Gastroesophageal sphincter (tissue), 4 donors: ENCODE measurements at regions not wholly inside any gene's neighbourhood (a gene's known extent, or its start where the extent isn't known, plus 50 kb on each side); places are given as distances from the start of the nearest gene placed in this dataset.

ENCODE experiments used
- ATAC-seq: fragments of 150-250 bp; one replicate; pipeline ENCODE4 v1.9.1; 2016; ENCODE audit warnings: mild to moderate bottlenecking, moderate library complexity
- H3K27ac ChIP-seq, 4 donors: fragments of 200-600 bp; sonication (generic) in 3 of 4; 1 replicate in 3 of 4; 2 replicates in 1 of 4; pipeline ENCODE4 v1.5.1; 2016 to 2019
- H3K27me3 ChIP-seq: fragments of 200-600 bp; sonication (generic); one replicate; pipeline ENCODE4 v1.5.1; 2019
- H3K36me3 ChIP-seq, 2 donors: fragments of 200-600 bp; sonication (generic); one replicate each; pipeline ENCODE4 v1.5.1; 2019; ENCODE audit warnings: control low read depth in 1 of 2
- H3K4me1 ChIP-seq, 3 donors: fragments of 200-600 bp; sonication (generic); 1 replicate in 2 of 3; 2 replicates in 1 of 3; pipeline ENCODE4 v1.5.1; 2016 to 2019; ENCODE audit warnings: control low read depth in 2 of 3
- H3K4me3 ChIP-seq, 2 donors: fragments of 200-600 bp; sonication (generic); one replicate each; pipeline ENCODE4 v1.5.1; 2019; ENCODE audit warnings: mild to moderate bottlenecking in 1 of 2, moderate library complexity in 1 of 2
- H3K9me3 ChIP-seq, 3 donors: fragments of 200-600 bp; sonication (generic); one replicate each; pipeline ENCODE4 v1.5.1; 2017 to 2019; ENCODE audit warnings: control low read depth in 2 of 3
- EP300 ChIP-seq: sonication (generic); formaldehyde crosslinking; IDR thresholded peaks from one replicate; pipeline ENCODE4 v1.6.1; 2017; ENCODE audit warnings: antibody characterized with exemption, mild to moderate bottlenecking
- POLR2A ChIP-seq, 2 donors: fragments of 450-650 bp; IDR thresholded peaks; one replicate each; pipeline ENCODE4 v1.6.1; 2017; ENCODE audit warnings: antibody characterized with exemption in 2 of 2, mild to moderate bottlenecking in 2 of 2, moderate library complexity in 1 of 2
- POLR2AphosphoS5 ChIP-seq: sonication (generic); formaldehyde crosslinking; IDR thresholded peaks from one replicate; pipeline ENCODE4 v1.6.1; 2017; ENCODE audit warnings: antibody characterized with exemption
- WGBS, 2 donors: methylation state at CpG; one replicate each; pipeline ENCODE4 v1.1.5; 2018; ENCODE audit warnings: low coverage in 1 of 2; 5-methylcytosine and 5-hydroxymethylcytosine counted together
- TF ChIP-seq, protein P1 (sequence below), 4 experiments: fragments of 200-600 bp in 2 of 4; fragments of 450-650 bp in 2 of 4; sonication (generic) in 1 of 4; IDR thresholded peaks; one replicate each; pipeline ENCODE4 v1.5.1; 2017 to 2019; ENCODE audit warnings: antibody characterized with exemption in 4 of 4, mild to moderate bottlenecking in 2 of 4, moderate library complexity in 2 of 4

- H3K9me3 ChIP-seq = peaks cover 0 to 5% (median 0%) of the 10 kb centered on the region in 3 donors
- no peak overlapping the region for H3K4me3 ChIP-seq
- TF ChIP-seq, protein P1, sequence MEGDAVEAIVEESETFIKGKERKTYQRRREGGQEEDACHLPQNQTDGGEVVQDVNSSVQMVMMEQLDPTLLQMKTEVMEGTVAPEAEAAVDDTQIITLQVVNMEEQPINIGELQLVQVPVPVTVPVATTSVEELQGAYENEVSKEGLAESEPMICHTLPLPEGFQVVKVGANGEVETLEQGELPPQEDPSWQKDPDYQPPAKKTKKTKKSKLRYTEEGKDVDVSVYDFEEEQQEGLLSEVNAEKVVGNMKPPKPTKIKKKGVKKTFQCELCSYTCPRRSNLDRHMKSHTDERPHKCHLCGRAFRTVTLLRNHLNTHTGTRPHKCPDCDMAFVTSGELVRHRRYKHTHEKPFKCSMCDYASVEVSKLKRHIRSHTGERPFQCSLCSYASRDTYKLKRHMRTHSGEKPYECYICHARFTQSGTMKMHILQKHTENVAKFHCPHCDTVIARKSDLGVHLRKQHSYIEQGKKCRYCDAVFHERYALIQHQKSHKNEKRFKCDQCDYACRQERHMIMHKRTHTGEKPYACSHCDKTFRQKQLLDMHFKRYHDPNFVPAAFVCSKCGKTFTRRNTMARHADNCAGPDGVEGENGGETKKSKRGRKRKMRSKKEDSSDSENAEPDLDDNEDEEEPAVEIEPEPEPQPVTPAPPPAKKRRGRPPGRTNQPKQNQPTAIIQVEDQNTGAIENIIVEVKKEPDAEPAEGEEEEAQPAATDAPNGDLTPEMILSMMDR (IDR thresholded peaks at IDR 0.05) = no peak
- TF ChIP-seq POLR2A (IDR thresholded peaks at IDR 0.05) (no peak), EP300 (no peak), POLR2AphosphoS5 (no peak)
- no peaks in the 10 kb centered on the region for H3K27me3 ChIP-seq
- ATAC-seq = no peak
- WGBS, 2 donors = 94 to 100% methylated on average over 1 of the region's 1 CpG
- H3K4me1 ChIP-seq = no peaks in the 10 kb centered on the region
- H3K27ac ChIP-seq = no peak overlapping the region
- no peaks in the 10 kb centered on the region for H3K36me3 ChIP-seq
Measured at GRCh38 chr4:60948008-60948407, 252.1 kb upstream of the ADGRL3 start.

DNA sequence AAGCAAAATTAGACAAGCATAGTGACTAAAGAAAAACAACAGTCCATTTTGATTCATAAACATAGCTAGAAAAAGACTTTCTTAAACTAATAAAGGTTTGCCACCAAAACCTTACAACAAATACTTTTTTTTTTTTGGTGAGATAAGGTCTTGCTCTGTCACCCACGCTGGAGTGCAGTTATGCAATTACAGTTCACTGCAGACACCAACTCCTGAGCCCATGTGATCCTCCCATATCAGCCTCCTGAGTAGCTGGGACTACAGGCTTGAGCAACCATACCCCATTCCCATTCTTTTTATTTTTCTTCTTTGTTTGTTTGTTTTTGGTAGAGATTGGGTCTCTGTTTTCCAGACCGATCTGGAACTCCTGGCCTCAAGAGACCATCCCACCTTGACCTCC, 247.2 kb upstream of the ADGRL3 start:
- Histone ChIP-seq H3K4me3 (no peak overlapping the region), H3K36me3 (no peaks in the 10 kb centered on the region), H3K9me3 (no peaks in the 10 kb centered on the region), H3K27me3 (no peaks in the 10 kb centered on the region), H3K4me1 (no peaks in the 10 kb centered on the region), H3K27ac (no peak overlapping the region)
- no peak for ATAC-seq
- 83 to 86% methylated on average over 1 to 2 of the region's 2 CpGs for WGBS, 2 donors
- TF ChIP-seq, protein P1 (IDR thresholded peaks at IDR 0.05) = no peak
- TF ChIP-seq POLR2A (IDR thresholded peaks at IDR 0.05) (no peak), EP300 (no peak), POLR2AphosphoS5 (no peak)

DNA sequence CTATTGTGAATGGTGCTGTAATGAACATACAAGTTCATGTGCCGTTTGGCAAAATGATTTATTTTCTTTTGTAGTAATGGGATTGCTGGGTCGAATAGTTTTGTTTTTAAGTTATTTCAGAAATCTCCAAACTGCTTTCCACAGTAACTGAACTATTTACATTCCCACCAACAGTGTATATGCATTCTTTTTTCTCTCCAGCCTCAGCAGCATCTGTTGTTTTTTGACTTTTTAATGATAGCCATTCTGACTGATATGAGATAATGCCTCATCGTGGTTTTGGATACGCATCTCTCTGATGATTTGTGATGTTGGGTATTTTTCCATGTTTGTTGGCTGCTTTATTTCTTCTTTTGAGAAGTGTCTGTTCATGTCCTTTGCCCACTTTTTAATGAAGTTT, 246.3 kb upstream of the ADGRL3 start:
- no peaks in the 10 kb centered on the region for H3K9me3 ChIP-seq
- no peaks in the 10 kb centered on the region for H3K4me1 ChIP-seq
- WGBS, 2 donors = 56 to 64% methylated on average over 4 of the region's 4 CpGs
- H3K27me3 ChIP-seq = no peaks in the 10 kb centered on the region
- no peak overlapping the region for H3K27ac ChIP-seq
- no peak for TF ChIP-seq POLR2AphosphoS5
- no peak for TF ChIP-seq EP300
- no peak for TF ChIP-seq POLR2A (IDR thresholded peaks at IDR 0.05)
- TF ChIP-seq, protein P1 (IDR thresholded peaks at IDR 0.05) = no peak
- H3K36me3 ChIP-seq = no peaks in the 10 kb centered on the region
- ATAC-seq = no peak
- no peak overlapping the region for H3K4me3 ChIP-seq

- H3K4me1 ChIP-seq = no peaks in the 10 kb centered on the region
- H3K27me3 ChIP-seq = no peaks in the 10 kb centered on the region
- no peaks in the 10 kb centered on the region for H3K9me3 ChIP-seq
- WGBS, 2 donors = 81 to 82% methylated on average over 2 to 5 of the region's 5 CpGs
- H3K36me3 ChIP-seq = no peaks in the 10 kb centered on the region
- no peak for ATAC-seq
- H3K4me3 ChIP-seq = no peak overlapping the region
- TF ChIP-seq EP300 (no peak), POLR2AphosphoS5 (no peak), POLR2A (IDR thresholded peaks at IDR 0.05) (no peak)
- TF ChIP-seq, protein P1 (IDR thresholded peaks at IDR 0.05) = no peak
- H3K27ac ChIP-seq = no peak overlapping the region
Measured at GRCh38 chr4:60962286-60962685, 237.8 kb upstream of the ADGRL3 start.

- Histone ChIP-seq H3K27ac (no peak overlapping the region), H3K36me3 (no peaks in the 10 kb centered on the region), H3K4me3 (no peak overlapping the region), H3K27me3 (no peaks in the 10 kb centered on the region), H3K9me3 (peaks cover 0 to 8% (median 0%) of the 10 kb centered on the region in 3 donors), H3K4me1 (no peaks in the 10 kb centered on the region)
- no peak for ATAC-seq
- TF ChIP-seq POLR2A (IDR thresholded peaks at IDR 0.05) = no peak
- TF ChIP-seq POLR2AphosphoS5 = no peak
- no peak for TF ChIP-seq EP300
- TF ChIP-seq, protein P1 (IDR thresholded peaks at IDR 0.05) = no peak
- 70 to 77% methylated on average over 2 to 4 of the region's 4 CpGs for WGBS, 2 donors
Measured at GRCh38 chr4:60981534-60981933, 218.6 kb upstream of the ADGRL3 start.
